Activated CD4-positive, alpha-beta memory T cell treated with anti-CD3 and anti-CD28 coated beads for 36 hours (primary cell): ENCODE measurements at regions not wholly inside any gene's neighbourhood (a gene's known extent, or its start where the extent isn't known, plus 50 kb on each side); places are given as distances from the start of the nearest gene placed in this dataset.
"Not testable (repeated sequence)": the region's sequence is repeated elsewhere in the genome, so short reads cannot be mapped to it uniquely, and the experiment has no call there.

Experiments used
- CTCF ChIA-PET: fragments of 350-600 bp; sonication (Branson Sonifier 250); formaldehyde crosslinking; loops from one replicate; lab custom pipeline; 2021; ENCODE audit warnings: antibody characterized with exemption, inconsistent platforms; lab: Charles Lee
- POLR2A ChIA-PET: fragments of 350-600 bp; sonication (Branson Sonifier 250); formaldehyde crosslinking; loops from one replicate; lab custom pipeline; 2021; ENCODE audit warnings: antibody characterized with exemption; lab: Charles Lee
- DNase-seq: peaks from one replicate; pipeline ENCODE4 v3.0.0-alpha.2; 2020
- H3K27ac Mint-ChIP-seq: one replicate; pipeline ENCODE4 v1.8.0; 2021; ENCODE audit warnings: mixed read lengths
- H3K27me3 Mint-ChIP-seq: one replicate; pipeline ENCODE4 v1.8.0; 2021; ENCODE audit warnings: mixed read lengths
- H3K36me3 Mint-ChIP-seq: one replicate; pipeline ENCODE4 v1.8.0; 2021; ENCODE audit warnings: mixed read lengths
- H3K4me1 Mint-ChIP-seq: one replicate; pipeline ENCODE4 v1.8.0; 2021; ENCODE audit warnings: low read depth, mixed read lengths
- H3K4me3 Mint-ChIP-seq: one replicate; pipeline ENCODE4 v1.8.0; 2021; ENCODE audit warnings: mild to moderate bottlenecking, mixed read lengths
- H3K9me3 Mint-ChIP-seq: one replicate; pipeline ENCODE4 v1.8.0; 2021; ENCODE audit warnings: mixed read lengths
- intact Hi-C: fragments of 100-400 bp; cut with micrococcal nuclease; formaldehyde crosslinking; loops from one replicate; pipeline ENCODE4 v1.15.1; 2023

GRCh38 chr16:48963306-48963705, 318.3 kb downstream of the CBLN1 start:
- Mint-ChIP-seq H3K4me1 (no peaks in the 10 kb centered on the region), H3K9me3 (peaks cover 2% of the 10 kb centered on the region), H3K27me3 (no peaks in the 10 kb centered on the region), H3K4me3 (no peak overlapping the region), H3K27ac (no peak overlapping the region), H3K36me3 (no peaks in the 10 kb centered on the region)
- ChIA-PET POLR2A (no interaction called here), CTCF (no interaction called here)
- DNase-seq, result no peak
- intact Hi-C loops, result no loop called here

- Mint-ChIP-seq H3K4me1 (no peaks in the 10 kb centered on the region), H3K36me3 (no peaks in the 10 kb centered on the region), H3K27ac (no peak overlapping the region), H3K9me3 (peaks cover 2% of the 10 kb centered on the region), H3K27me3 (no peaks in the 10 kb centered on the region), H3K4me3 (no peak overlapping the region)
- POLR2A ChIA-PET, result no interaction called here
- CTCF ChIA-PET, result no interaction called here
- intact Hi-C loops, result no loop called here
- DNase-seq, result no peak
Measured at GRCh38 chr16:48961546-48961945, 320.1 kb downstream of the CBLN1 start.

- no peaks in the 10 kb centered on the region for H3K4me1 Mint-ChIP-seq
- no peaks in the 10 kb centered on the region for H3K36me3 Mint-ChIP-seq
- DNase-seq, result no peak
- no peak overlapping the region for H3K4me3 Mint-ChIP-seq
- no peak overlapping the region for H3K27ac Mint-ChIP-seq
- H3K27me3 Mint-ChIP-seq, result no peaks in the 10 kb centered on the region
- POLR2A ChIA-PET, result no interaction called here
- intact Hi-C loops, result no loop called here
- H3K9me3 Mint-ChIP-seq, result peaks cover 2% of the 10 kb centered on the region
- CTCF ChIA-PET, result no interaction called here
Measured at GRCh38 chr16:48960830-48961229, 320.8 kb downstream of the CBLN1 start.

GRCh38 chr16:48959747-48960146, 321.9 kb downstream of the CBLN1 start:
- Mint-ChIP-seq H3K4me1 (no peaks in the 10 kb centered on the region), H3K27ac (no peak overlapping the region), H3K36me3 (no peaks in the 10 kb centered on the region), H3K27me3 (no peaks in the 10 kb centered on the region), H3K4me3 (no peak overlapping the region), H3K9me3 (peaks cover 2% of the 10 kb centered on the region)
- DNase-seq, result no peak
- intact Hi-C loops, result no loop called here
- POLR2A ChIA-PET, result no interaction called here
- CTCF ChIA-PET, result no interaction called here

- Mint-ChIP-seq H3K9me3 (peaks cover 2% of the 10 kb centered on the region), H3K4me3 (no peak overlapping the region), H3K27ac (no peak overlapping the region), H3K36me3 (no peaks in the 10 kb centered on the region), H3K4me1 (no peaks in the 10 kb centered on the region), H3K27me3 (no peaks in the 10 kb centered on the region)
- CTCF ChIA-PET, result no interaction called here
- intact Hi-C loops, result no loop called here
- POLR2A ChIA-PET, result no interaction called here
- no peak for DNase-seq
Measured at GRCh38 chr16:48959204-48959603, 322.4 kb downstream of the CBLN1 start.

- no peaks in the 10 kb centered on the region for H3K4me1 Mint-ChIP-seq
- intact Hi-C loops, result no loop called here
- CTCF ChIA-PET, result no interaction called here
- POLR2A ChIA-PET, result no interaction called here
- H3K27me3 Mint-ChIP-seq, result no peaks in the 10 kb centered on the region
- H3K36me3 Mint-ChIP-seq, result no peaks in the 10 kb centered on the region
- DNase-seq, result no peak
- no peak overlapping the region for H3K4me3 Mint-ChIP-seq
- peaks cover 2% of the 10 kb centered on the region for H3K9me3 Mint-ChIP-seq
- H3K27ac Mint-ChIP-seq, result no peak overlapping the region
Measured at GRCh38 chr16:48958681-48959080, 323.0 kb downstream of the CBLN1 start.

DNA sequence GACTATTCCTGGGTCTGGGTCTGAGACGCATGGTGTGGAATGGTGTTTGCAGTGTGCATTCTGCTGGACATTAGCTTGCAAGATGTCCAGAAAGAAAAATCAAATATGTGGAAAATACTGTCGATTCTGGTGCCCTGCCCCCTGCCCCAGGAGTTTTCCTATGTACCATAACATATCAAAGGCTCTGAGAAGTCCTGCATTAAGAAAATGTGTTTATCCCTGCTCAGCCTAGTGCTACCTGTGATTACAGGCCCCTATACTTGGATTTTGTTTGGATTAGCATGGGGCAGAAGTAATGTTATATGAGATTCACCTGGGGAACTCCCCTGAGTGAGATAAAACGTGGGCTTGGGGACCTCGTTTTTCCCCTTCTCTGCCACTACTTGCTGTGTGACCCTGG, 325.0 kb downstream of the CBLN1 start:
- ChIA-PET CTCF (no interaction called here), POLR2A (no interaction called here)
- H3K36me3 Mint-ChIP-seq, result no peaks in the 10 kb centered on the region
- H3K9me3 Mint-ChIP-seq, result peaks cover 2% of the 10 kb centered on the region
- no peak overlapping the region for H3K27ac Mint-ChIP-seq
- intact Hi-C loops, result no loop called here
- H3K4me1 Mint-ChIP-seq, result no peaks in the 10 kb centered on the region
- no peaks in the 10 kb centered on the region for H3K27me3 Mint-ChIP-seq
- DNase-seq, result no peak
- H3K4me3 Mint-ChIP-seq, result no peak overlapping the region

DNA sequence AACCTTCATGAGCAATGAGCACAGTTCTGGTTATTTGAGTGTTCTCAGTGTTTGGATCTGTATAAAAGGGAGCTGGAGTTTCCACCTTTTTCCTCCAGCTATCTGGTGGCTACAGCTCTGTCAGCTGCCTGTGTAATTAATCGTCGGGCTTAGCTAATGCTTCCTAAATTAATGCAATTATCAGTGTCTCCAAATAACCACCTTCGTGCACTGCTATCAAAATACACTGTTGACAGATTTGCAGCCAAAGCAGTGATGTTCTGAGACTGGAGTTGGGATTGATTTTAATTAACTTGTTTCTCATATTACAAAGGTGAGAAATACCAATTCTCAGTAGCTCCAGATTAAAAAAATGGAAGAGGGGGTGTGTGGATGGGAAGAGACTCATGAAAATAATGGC, 325.8 kb downstream of the CBLN1 start:
- Mint-ChIP-seq H3K27ac (no peak overlapping the region), H3K4me1 (no peaks in the 10 kb centered on the region), H3K4me3 (no peak overlapping the region), H3K36me3 (no peaks in the 10 kb centered on the region), H3K27me3 (no peaks in the 10 kb centered on the region), H3K9me3 (no peaks in the 10 kb centered on the region)
- ChIA-PET CTCF (no interaction called here), POLR2A (no interaction called here)
- intact Hi-C loops, result no loop called here
- no peak for DNase-seq

DNA sequence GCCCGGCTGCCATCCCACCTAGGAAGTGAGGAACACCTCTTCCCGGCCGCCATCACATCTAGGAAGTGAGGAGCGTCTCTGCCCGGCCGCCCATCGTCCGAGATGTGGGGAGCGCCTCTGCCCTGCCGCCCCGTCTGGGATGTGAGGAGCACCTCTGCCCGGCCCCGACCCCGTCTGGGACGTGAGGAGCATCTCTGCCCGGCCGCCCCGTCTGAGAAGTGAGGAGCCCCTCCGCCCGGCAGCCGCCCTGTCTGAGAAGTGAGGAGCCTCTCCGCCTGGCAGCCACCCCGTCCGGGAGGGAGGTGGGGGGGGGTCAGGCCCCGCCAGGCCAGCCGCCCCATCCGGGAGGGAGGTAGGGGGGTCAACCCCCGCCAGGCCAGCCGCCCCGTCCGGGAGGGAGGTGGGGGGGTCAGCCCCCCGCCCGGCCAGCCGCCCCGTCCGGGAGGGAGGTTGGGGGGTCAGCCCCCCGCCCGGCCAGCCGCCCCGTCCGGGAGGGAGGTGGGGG, 330.0 kb downstream of the CBLN1 start:
- H3K9me3 Mint-ChIP-seq, CTCF ChIA-PET, DNase-seq, H3K4me3 Mint-ChIP-seq, H3K27me3 Mint-ChIP-seq, POLR2A ChIA-PET, H3K27ac Mint-ChIP-seq, intact Hi-C loops, H3K4me1 Mint-ChIP-seq, H3K36me3 Mint-ChIP-seq: not testable (repeated sequence)

GRCh38 chr16:48950184-48950583, 331.5 kb downstream of the CBLN1 start:
- H3K27me3 Mint-ChIP-seq, result no peaks in the 10 kb centered on the region
- no peaks in the 10 kb centered on the region for H3K9me3 Mint-ChIP-seq
- intact Hi-C loops, result no loop called here
- no peaks in the 10 kb centered on the region for H3K36me3 Mint-ChIP-seq
- H3K4me1 Mint-ChIP-seq, result no peaks in the 10 kb centered on the region
- no peak overlapping the region for H3K4me3 Mint-ChIP-seq
- ChIA-PET CTCF (no interaction called here), POLR2A (no interaction called here)
- no peak for DNase-seq
- H3K27ac Mint-ChIP-seq, result no peak overlapping the region

GRCh38 chr16:48949636-48950035, 332.0 kb downstream of the CBLN1 start:
- intact Hi-C loops, result no loop called here
- Mint-ChIP-seq H3K4me3 (no peak overlapping the region), H3K9me3 (no peaks in the 10 kb centered on the region), H3K27me3 (no peaks in the 10 kb centered on the region), H3K27ac (no peak overlapping the region), H3K36me3 (no peaks in the 10 kb centered on the region), H3K4me1 (no peaks in the 10 kb centered on the region)
- CTCF ChIA-PET, result no interaction called here
- POLR2A ChIA-PET, result no interaction called here
- no peak for DNase-seq

GRCh38 chr16:48948911-48949310, 332.7 kb downstream of the CBLN1 start:
- Mint-ChIP-seq H3K4me1 (no peaks in the 10 kb centered on the region), H3K4me3 (no peak overlapping the region), H3K36me3 (no peaks in the 10 kb centered on the region), H3K27me3 (no peaks in the 10 kb centered on the region), H3K27ac (no peak overlapping the region), H3K9me3 (no peaks in the 10 kb centered on the region)
- CTCF ChIA-PET, result no interaction called here
- no peak for DNase-seq
- POLR2A ChIA-PET, result no interaction called here
- intact Hi-C loops, result no loop called here

- DNase-seq, result no peak
- intact Hi-C loops, result no loop called here
- ChIA-PET POLR2A (no interaction called here), CTCF (no interaction called here)
- no peaks in the 10 kb centered on the region for H3K36me3 Mint-ChIP-seq
- H3K4me3 Mint-ChIP-seq, result no peak overlapping the region
- no peaks in the 10 kb centered on the region for H3K9me3 Mint-ChIP-seq
- H3K27me3 Mint-ChIP-seq, result no peaks in the 10 kb centered on the region
- no peaks in the 10 kb centered on the region for H3K4me1 Mint-ChIP-seq
- no peak overlapping the region for H3K27ac Mint-ChIP-seq
Measured at GRCh38 chr16:48947371-48947713, 334.3 kb downstream of the CBLN1 start.
